H1 (cell line): ENCODE measurements at regions not wholly inside any gene's neighbourhood (a gene's known extent, or its start where the extent isn't known, plus 50 kb on each side); places are given as distances from the start of the nearest gene placed in this dataset.

Source experiments
- ATF3 ChIP-seq: IDR thresholded peaks from 2 replicates; pipeline ENCODE4 v1.6.1; 2011; ENCODE audit warnings: low read depth, mild to moderate bottlenecking, low read length; ENCODE audit not compliant: insufficient read depth
- FOSL1 ChIP-seq: IDR thresholded peaks from 2 replicates; pipeline ENCODE4 v1.6.1; 2011; ENCODE audit warnings: mild to moderate bottlenecking, low read depth, low read length, moderate library complexity; ENCODE audit not compliant: insufficient read depth
- NRF1 ChIP-seq: IDR thresholded peaks from 2 replicates; pipeline ENCODE4 v1.6.1; 2011; ENCODE audit warnings: mild to moderate bottlenecking, low read depth, low read length, improper control_type of control experiment

- TF ChIP-seq NRF1 (no peak), ATF3 (no peak), FOSL1 (no peak)
Observed at GRCh38 chr10:17506856-17507471, 52.6 kb upstream of the ST8SIA6 start (continued).
